GM19351 (cell line): ENCODE measurements at regions not wholly inside any gene's neighbourhood (a gene's known extent, or its start where the extent isn't known, plus 50 kb on each side); places are given as distances from the start of the nearest gene placed in this dataset.
A peak's percentile ranks its signal among the peaks of the same experiment; 100 is the strongest.
"Not testable (repeated sequence)": the region's sequence is repeated elsewhere in the genome, so short reads cannot be mapped to it uniquely, and the experiment has no call there.

Experiments
- ATAC-seq: cut with Tn5 transposase; IDR thresholded peaks from one replicate; pipeline ENCODE4 v1.9.1; 2021; ENCODE audit warnings: mild to moderate bottlenecking, moderate library complexity; ENCODE audit not compliant: unreplicated experiment

- ATAC-seq: no peak
These were observed 331.4 kb upstream of the CDH5 start for GRCh38 chr16:66035096-66035495.

GRCh38 chr16:66032841-66033240 lies 333.6 kb upstream of the CDH5 start:
- ATAC-seq: no peak

GRCh38 chr16:66030036-66030435 lies 336.5 kb upstream of the CDH5 start:
- no peak for ATAC-seq

- ATAC-seq: no peak
These were observed 337.8 kb upstream of the CDH5 start for GRCh38 chr16:66028510-66029216.

GRCh38 chr16:66026787-66027330 lies 339.6 kb upstream of the CDH5 start:
- ATAC-seq: no peak

- ATAC-seq: no peak
These were observed 340.3 kb upstream of the CDH5 start for GRCh38 chr16:66026211-66026610.

- no peak for ATAC-seq
These were observed 340.7 kb upstream of the CDH5 start for GRCh38 chr16:66025751-66026150.

- ATAC-seq: not testable (repeated sequence)
These were observed 341.9 kb upstream of the CDH5 start for GRCh38 chr16:66024567-66024966.

GRCh38 chr16:66023481-66023880 lies 343.0 kb upstream of the CDH5 start:
- no peak for ATAC-seq

GRCh38 chr16:66020642-66021041 lies 345.8 kb upstream of the CDH5 start:
- ATAC-seq: peak; percentile 65

- no peak for ATAC-seq
These were observed 346.4 kb upstream of the CDH5 start for GRCh38 chr16:66020046-66020445.

GRCh38 chr16:66019502-66019901 lies 347.0 kb upstream of the CDH5 start:
- not testable (repeated sequence) for ATAC-seq

GRCh38 chr16:66014221-66014620 lies 352.3 kb upstream of the CDH5 start:
- ATAC-seq: no peak

- ATAC-seq: no peak
These were observed 353.0 kb upstream of the CDH5 start for GRCh38 chr16:66013486-66013885.

GRCh38 chr16:66008136-66008535 lies 358.4 kb upstream of the CDH5 start:
- no peak for ATAC-seq

GRCh38 chr16:66007717-66008116 lies 358.8 kb upstream of the CDH5 start:
- no peak for ATAC-seq

GRCh38 chr16:66006485-66006884 lies 360.0 kb upstream of the CDH5 start:
- ATAC-seq: no peak

- no peak for ATAC-seq
These were observed 361.8 kb upstream of the CDH5 start for GRCh38 chr16:66004699-66005098.

- ATAC-seq: no peak
These were observed 363.3 kb upstream of the CDH5 start for GRCh38 chr16:66003201-66003600.

GRCh38 chr16:66002601-66003000 lies 363.9 kb upstream of the CDH5 start:
- no peak for ATAC-seq

GRCh38 chr16:66001432-66001831 lies 365.1 kb upstream of the CDH5 start:
- no peak for ATAC-seq

- ATAC-seq: no peak
These were observed 368.0 kb upstream of the CDH5 start for GRCh38 chr16:65998443-65998842.

GRCh38 chr16:65994291-65994690 lies 372.2 kb upstream of the CDH5 start:
- ATAC-seq: no peak
